ENCODE measurements at regions not wholly inside any gene's neighbourhood (a gene's known extent, or its start where the extent isn't known, plus 50 kb on each side); places are given as distances from the start of the nearest gene placed in this dataset.

GRCh38 chr12:82529101-82529500, 157.6 kb upstream of the TMTC2 start:
- peak; percentile 3 for DNase-seq (ENCODE audit: low read depth)

- DNase-seq (ENCODE audit: low read depth), result no peak
Observed at GRCh38 chr12:82529954-82530353, 156.8 kb upstream of the TMTC2 start.

GRCh38 chr12:82530394-82530793, 156.3 kb upstream of the TMTC2 start:
- no peak for DNase-seq (ENCODE audit: low read depth)

- no peak for DNase-seq (ENCODE audit: low read depth)
Observed at GRCh38 chr12:82533341-82533740, 153.4 kb upstream of the TMTC2 start.

GRCh38 chr12:82537436-82537835, 149.3 kb upstream of the TMTC2 start:
- DNase-seq (ENCODE audit: low read depth), result no peak

GRCh38 chr12:82554529-82554928, 132.2 kb upstream of the TMTC2 start:
- peak; percentile 54 for DNase-seq (ENCODE audit: low read depth)

GRCh38 chr12:82555699-82556098, 131.0 kb upstream of the TMTC2 start:
- DNase-seq (ENCODE audit: low read depth), result no peak

GRCh38 chr12:82565966-82566365, 120.7 kb upstream of the TMTC2 start:
- no peak for DNase-seq (ENCODE audit: low read depth)

- DNase-seq (ENCODE audit: low read depth), result no peak
Observed at GRCh38 chr12:82567688-82568087, 119.0 kb upstream of the TMTC2 start.

GRCh38 chr12:82574191-82574590, 112.5 kb upstream of the TMTC2 start:
- DNase-seq (ENCODE audit: low read depth), result no peak

GRCh38 chr12:82578725-82579124, 108.0 kb upstream of the TMTC2 start:
- DNase-seq (ENCODE audit: low read depth), result no peak

GRCh38 chr12:82583756-82584155, 103.0 kb upstream of the TMTC2 start:
- no peak for DNase-seq (ENCODE audit: low read depth)

GRCh38 chr12:82593143-82593542, 93.6 kb upstream of the TMTC2 start:
- DNase-seq (ENCODE audit: low read depth), result no peak

GRCh38 chr12:82593901-82594396, 92.8 kb upstream of the TMTC2 start:
- DNase-seq (ENCODE audit: low read depth), result no peak

- no peak for DNase-seq (ENCODE audit: low read depth)
Observed at GRCh38 chr12:82595941-82596340, 90.8 kb upstream of the TMTC2 start.

GRCh38 chr12:82596483-82596882, 90.2 kb upstream of the TMTC2 start:
- no peak for DNase-seq (ENCODE audit: low read depth)

GRCh38 chr12:82600379-82600778, 86.3 kb upstream of the TMTC2 start:
- no peak for DNase-seq (ENCODE audit: low read depth)

GRCh38 chr12:82603647-82604046, 83.1 kb upstream of the TMTC2 start:
- DNase-seq (ENCODE audit: low read depth), result peak; percentile 21

- DNase-seq (ENCODE audit: low read depth), result no peak
Observed at GRCh38 chr12:82605115-82605514, 81.6 kb upstream of the TMTC2 start.

GRCh38 chr12:82608706-82609105, 78.0 kb upstream of the TMTC2 start:
- peak; percentile 45 for DNase-seq (ENCODE audit: low read depth)

- DNase-seq (ENCODE audit: low read depth), result no peak
Observed at GRCh38 chr12:82609234-82609914, 77.3 kb upstream of the TMTC2 start.

- DNase-seq (ENCODE audit: low read depth), result no peak
Observed at GRCh38 chr12:82619644-82620043, 67.1 kb upstream of the TMTC2 start.

GRCh38 chr12:82620917-82621316, 65.8 kb upstream of the TMTC2 start:
- DNase-seq (ENCODE audit: low read depth), result no peak

GRCh38 chr12:82625523-82625922, 61.2 kb upstream of the TMTC2 start:
- peak; percentile 5 for DNase-seq (ENCODE audit: low read depth)
